ENCODE measurements at regions not wholly inside any gene's neighbourhood (a gene's known extent, or its start where the extent isn't known, plus 50 kb on each side); places are given as distances from the start of the nearest gene placed in this dataset.

DNA sequence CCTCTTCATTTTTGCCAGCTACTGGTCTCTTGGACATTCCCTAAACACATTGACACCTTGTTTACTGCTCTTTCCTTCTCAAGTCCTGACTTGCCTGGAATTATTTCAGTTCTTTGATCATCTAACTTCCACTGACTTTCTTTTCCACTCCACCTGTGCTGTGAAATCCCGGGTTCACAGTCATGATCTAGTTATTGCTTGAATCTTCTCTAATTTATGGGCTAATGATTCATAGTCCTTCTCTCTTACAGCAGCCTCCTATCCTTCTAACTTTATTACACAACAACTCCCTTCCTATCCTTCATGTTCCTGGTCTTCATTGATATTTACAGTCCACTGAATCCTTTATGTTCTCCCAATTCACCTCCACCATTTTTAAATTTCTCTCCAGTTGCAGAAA, 260.1 kb downstream of the C12orf75 start:
- TF ChIP-seq, protein P1, sequence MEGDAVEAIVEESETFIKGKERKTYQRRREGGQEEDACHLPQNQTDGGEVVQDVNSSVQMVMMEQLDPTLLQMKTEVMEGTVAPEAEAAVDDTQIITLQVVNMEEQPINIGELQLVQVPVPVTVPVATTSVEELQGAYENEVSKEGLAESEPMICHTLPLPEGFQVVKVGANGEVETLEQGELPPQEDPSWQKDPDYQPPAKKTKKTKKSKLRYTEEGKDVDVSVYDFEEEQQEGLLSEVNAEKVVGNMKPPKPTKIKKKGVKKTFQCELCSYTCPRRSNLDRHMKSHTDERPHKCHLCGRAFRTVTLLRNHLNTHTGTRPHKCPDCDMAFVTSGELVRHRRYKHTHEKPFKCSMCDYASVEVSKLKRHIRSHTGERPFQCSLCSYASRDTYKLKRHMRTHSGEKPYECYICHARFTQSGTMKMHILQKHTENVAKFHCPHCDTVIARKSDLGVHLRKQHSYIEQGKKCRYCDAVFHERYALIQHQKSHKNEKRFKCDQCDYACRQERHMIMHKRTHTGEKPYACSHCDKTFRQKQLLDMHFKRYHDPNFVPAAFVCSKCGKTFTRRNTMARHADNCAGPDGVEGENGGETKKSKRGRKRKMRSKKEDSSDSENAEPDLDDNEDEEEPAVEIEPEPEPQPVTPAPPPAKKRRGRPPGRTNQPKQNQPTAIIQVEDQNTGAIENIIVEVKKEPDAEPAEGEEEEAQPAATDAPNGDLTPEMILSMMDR (IDR thresholded peaks at IDR 0.05): no peak
- no peak for TF ChIP-seq POLR2A (IDR thresholded peaks at IDR 0.05; ENCODE audit: low read depth)
- no peak for TF ChIP-seq POLR2AphosphoS5 (IDR thresholded peaks at IDR 0.05)

Data from esophagus muscularis mucosa (tissue), 3 donors.